H1 (cell line): ENCODE measurements at regions not wholly inside any gene's neighbourhood (a gene's known extent, or its start where the extent isn't known, plus 50 kb on each side); places are given as distances from the start of the nearest gene placed in this dataset.

Experiments used
- CTCF ChIA-PET: fragments of 300-600 bp; sonication (Branson Sonifier 250); formaldehyde crosslinking; loops from one replicate; lab custom pipeline; 2021; ENCODE audit not compliant: partially characterized antibody; lab: Charles Lee
- POLR2A ChIA-PET: fragments of 300-600 bp; sonication (Branson Sonifier 250); formaldehyde crosslinking; loops from one replicate; lab custom pipeline; 2021; ENCODE audit warnings: inconsistent platforms; ENCODE audit not compliant: partially characterized antibody; lab: Charles Lee
- DNase-seq, 2 experiments: peaks; one replicate each; pipeline versions ENCODE4 v3.0.0 to v3.0.0-alpha.2; 2010 to 2022; ENCODE audit warnings: low spot score in 2 of 2, low read depth in 1 of 2, mixed read lengths in 1 of 2
- FAIRE-seq: peaks from 2 replicates; lab custom pipeline; 2011; peaks lifted over from hg19 to GRCh38; lab: Jason Lieb, UNC
- H2AFZ ChIP-seq: 2 replicates; pipeline ENCODE4 v1.8.1; 2012; ENCODE audit warnings: low read length, inconsistent platforms
- H2AK5ac ChIP-seq: 2 replicates; pipeline ENCODE4 v1.6.1; 2013; ENCODE audit warnings: low read depth, low read length
- H2BK120ac ChIP-seq: replicated peaks from 2 replicates; pipeline ENCODE3; 2013; ENCODE audit warnings: low read depth, low read length, inconsistent platforms
- H2BK12ac ChIP-seq: 2 replicates; pipeline ENCODE4 v1.6.1; 2013; ENCODE audit warnings: low read depth, low read length
- H2BK15ac ChIP-seq: 2 replicates; pipeline ENCODE4 v1.6.1; 2013; ENCODE audit warnings: low read length
- H2BK20ac ChIP-seq: 2 replicates; pipeline ENCODE4 v1.6.1; 2013; ENCODE audit warnings: low read length
- H2BK5ac ChIP-seq: 2 replicates; pipeline ENCODE4 v1.6.1; 2013; ENCODE audit warnings: low read depth, low read length
- H3K14ac ChIP-seq: 2 replicates; pipeline ENCODE4 v1.6.1; 2013; ENCODE audit warnings: inconsistent platforms; ENCODE audit not compliant: insufficient read length
- H3K18ac ChIP-seq: 2 replicates; pipeline ENCODE4 v1.6.1; 2013; ENCODE audit warnings: low read length; ENCODE audit errors: extremely low read depth
- H3K23ac ChIP-seq: 2 replicates; pipeline ENCODE4 v1.6.1; 2013; ENCODE audit warnings: inconsistent platforms; ENCODE audit not compliant: insufficient read length
- H3K23me2 ChIP-seq: 2 replicates; pipeline ENCODE4 v1.6.1; 2013; ENCODE audit warnings: low read depth, low read length
- H3K27ac ChIP-seq: 2 replicates; pipeline ENCODE4 v1.6.1; 2011; ENCODE audit warnings: low read depth, low read length, inconsistent platforms
- H3K27me3 ChIP-seq, 4 experiments: replicated peaks in 1 of 4; 1 replicate in 1 of 4; 2 replicates in 3 of 4; pipeline versions ENCODE4 v1.6.1 to v1.8.1; 2011 to 2013; ENCODE audit warnings: low read length in 3 of 4, mild to moderate bottlenecking in 3 of 4, inconsistent platforms in 2 of 4, mixed read lengths in 2 of 4, moderate library complexity in 1 of 4; ENCODE audit not compliant: control insufficient read depth in 3 of 4, insufficient read depth in 3 of 4; ENCODE audit errors: extremely low read depth in 1 of 4
- H3K36me3 ChIP-seq, 4 experiments: 2 replicates each; pipeline versions ENCODE4 v1.6.1 to v1.8.1; 2011 to 2013; ENCODE audit warnings: mild to moderate bottlenecking in 4 of 4, low read length in 3 of 4, moderate library complexity in 2 of 4, control low read depth in 1 of 4, inconsistent platforms in 1 of 4; ENCODE audit not compliant: insufficient read depth in 4 of 4, control insufficient read depth in 2 of 4
- H3K4ac ChIP-seq: replicated peaks from 2 replicates; pipeline ENCODE3; 2013; ENCODE audit warnings: low read length, low read depth, mixed read lengths, inconsistent platforms; ENCODE audit not compliant: insufficient read length
- H3K4me1 ChIP-seq, 4 experiments: replicated peaks in 1 of 4; 1 replicate in 1 of 4; 2 replicates in 3 of 4; pipeline versions ENCODE4 v1.6.1 to v1.8.1; 2011 to 2013; ENCODE audit warnings: low read length in 3 of 4, inconsistent platforms in 2 of 4, mixed read lengths in 1 of 4; ENCODE audit not compliant: insufficient read depth in 4 of 4, control insufficient read depth in 3 of 4
- H3K4me2 ChIP-seq, 2 experiments: 2 replicates each; pipeline versions ENCODE4 v1.6.1 to v1.8.1; 2011 to 2013; ENCODE audit warnings: low read depth in 2 of 2, low read length in 2 of 2, control low read depth in 1 of 2, inconsistent platforms in 1 of 2, mild to moderate bottlenecking in 1 of 2; ENCODE audit not compliant: insufficient read depth in 1 of 2
- H3K4me3 ChIP-seq, 4 experiments: fragments of 200-600, 300-600 bp in 1 of 4; sonication (generic), shearing (Covaris generic), sonication (Bioruptor Twin) in 1 of 4; 2 replicates each; pipeline versions ENCODE4 v1.5.1 to v1.8.1; 2011 to 2016; ENCODE audit warnings: low read length in 4 of 4, low read depth in 3 of 4, control low read depth in 2 of 4, inconsistent platforms in 2 of 4, mild to moderate bottlenecking in 2 of 4, mixed read lengths in 1 of 4, moderate library complexity in 1 of 4; ENCODE audit not compliant: insufficient read depth in 2 of 4; ENCODE audit errors: extremely low read depth in 1 of 4
- H3K56ac ChIP-seq: replicated peaks from 2 replicates; pipeline ENCODE3; 2013; ENCODE audit warnings: low read depth, mild to moderate bottlenecking, mixed read lengths, low read length, inconsistent platforms; ENCODE audit not compliant: insufficient read length
- H3K79me1 ChIP-seq: 2 replicates; pipeline ENCODE4 v1.6.1; 2013; ENCODE audit warnings: low read depth, low read length, control low read depth
- H3K79me2 ChIP-seq, 2 experiments: 2 replicates each; pipeline versions ENCODE4 v1.6.1 to v1.8.1; 2012 to 2013; ENCODE audit warnings: low read length in 2 of 2, mild to moderate bottlenecking in 2 of 2, inconsistent platforms in 1 of 2; ENCODE audit not compliant: insufficient read depth in 2 of 2, control insufficient read depth in 1 of 2
- H3K9ac ChIP-seq, 4 experiments: replicated peaks in 1 of 4; 1 replicate in 1 of 4; 2 replicates in 3 of 4; pipeline versions ENCODE4 v1.6.1 to v1.8.1; 2011 to 2013; ENCODE audit warnings: low read depth in 3 of 4, low read length in 3 of 4, control low read depth in 2 of 4, mild to moderate bottlenecking in 2 of 4, moderate library complexity in 2 of 4, inconsistent platforms in 1 of 4; ENCODE audit errors: extremely low read depth in 1 of 4
- H3K9me3 ChIP-seq, 2 experiments: 2 replicates each; pipeline versions ENCODE4 v1.6.1 to v1.8.1; 2012 to 2013; ENCODE audit warnings: mild to moderate bottlenecking in 2 of 2, moderate library complexity in 2 of 2, control low read depth in 1 of 2, inconsistent platforms in 1 of 2, low read depth in 1 of 2, low read length in 1 of 2, mixed read lengths in 1 of 2; ENCODE audit not compliant: insufficient read depth in 2 of 2
- H4K20me1 ChIP-seq, 2 experiments: replicated peaks in 1 of 2; 2 replicates each; pipeline versions ENCODE3 to v1.8.1; 2011 to 2013; ENCODE audit warnings: inconsistent platforms in 2 of 2, low read length in 2 of 2, mild to moderate bottlenecking in 1 of 2; ENCODE audit not compliant: insufficient read depth in 2 of 2, control insufficient read depth in 1 of 2
- H4K5ac ChIP-seq: 2 replicates; pipeline ENCODE4 v1.6.1; 2013; ENCODE audit warnings: low read length, low read depth, mixed read lengths, inconsistent platforms; ENCODE audit not compliant: insufficient read length
- H4K8ac ChIP-seq: 2 replicates; pipeline ENCODE4 v1.8.0; 2013; ENCODE audit warnings: mild to moderate bottlenecking, moderate library complexity, low read length, inconsistent platforms; ENCODE audit not compliant: insufficient read depth; ENCODE audit errors: extremely low read depth
- H4K91ac ChIP-seq: replicated peaks from 2 replicates; pipeline ENCODE3; 2013; ENCODE audit warnings: low read length, mixed read lengths, inconsistent platforms; ENCODE audit not compliant: insufficient read length
- CTCF ChIP-seq, 3 experiments: IDR thresholded peaks; 1 replicate in 2 of 3; 2 replicates in 1 of 3; pipeline versions ENCODE4 v1.5.1 to v1.6.1; 2011; ENCODE audit warnings: low read length in 3 of 3, mild to moderate bottlenecking in 3 of 3, inconsistent platforms in 2 of 3, low read depth in 1 of 3, moderate library complexity in 1 of 3; ENCODE audit not compliant: insufficient read depth in 1 of 3; ENCODE audit errors: control extremely low read depth in 1 of 3
- HDAC6 ChIP-seq: IDR thresholded peaks from one replicate; pipeline ENCODE4 v1.7.1; 2012; ENCODE audit warnings: low read depth, mild to moderate bottlenecking, inconsistent platforms, low read length, moderate library complexity
- RAD21 ChIP-seq, 2 experiments: IDR thresholded peaks in 1 of 2; conservative IDR thresholded peaks in 1 of 2; 2 replicates each; pipeline ENCODE4 v1.6.1; 2011; ENCODE audit warnings: low read depth in 2 of 2, low read length in 2 of 2, improper control_type of control experiment in 1 of 2, inconsistent platforms in 1 of 2, mild to moderate bottlenecking in 1 of 2, moderate library complexity in 1 of 2
- TCF12 ChIP-seq: IDR thresholded peaks from 2 replicates; pipeline ENCODE4 v1.6.1; 2011; ENCODE audit warnings: low read depth, mild to moderate bottlenecking, low read length
- WGBS, 2 experiments: shearing (Covaris generic) in 1 of 2; methylation state at CpG; one replicate each; pipeline versions ENCODE4 v1.1.6 to v1.1.7; 2013 to 2015; ENCODE audit warnings: low lambda C conversion rate in 2 of 2, mixed read lengths in 2 of 2, inconsistent platforms in 1 of 2, low coverage in 1 of 2, missing lambda C conversion rate in 1 of 2; ENCODE audit not compliant: insufficient replicate concordance in 2 of 2, insufficient coverage in 1 of 2, insufficient read length in 1 of 2; ENCODE audit errors: extremely low coverage in 1 of 2, missing lambda C conversion rate in 1 of 2; 5-methylcytosine and 5-hydroxymethylcytosine counted together

GRCh38 chr12:91811481-91812287, 334.0 kb downstream of the BTG1 start:
- Histone ChIP-seq H3K4me1 (no peaks in the 10 kb centered on the region), H2BK20ac (no peak overlapping the region), H3K36me3 (no peaks in the 10 kb centered on the region), H3K23me2 (no peaks in the 10 kb centered on the region), H3K27me3 (peaks cover 0 to 1% (median 0%) of the 10 kb centered on the region in 4 experiments; a peak in 1 of 7 replicates), H2BK15ac (no peak overlapping the region), H4K8ac (no peak overlapping the region), H2BK120ac (no peak overlapping the region), H4K20me1 (no peaks in the 10 kb centered on the region), H3K23ac (no peak overlapping the region), H3K79me2 (no peaks in the 10 kb centered on the region), H3K4ac (no peak overlapping the region), H3K14ac (no peak overlapping the region), H3K18ac (no peak overlapping the region), H2BK5ac (no peak overlapping the region), H3K9me3 (0 out of 4 replicates have a peak, but pooled peaks cover 0 to 4% of the 10 kb centered on the region in 2 experiments), H2BK12ac (no peak overlapping the region), H3K27ac (no peak overlapping the region), H3K56ac (no peak overlapping the region), H4K91ac (no peak overlapping the region), H3K9ac (no peak overlapping the region), H3K4me2 (no peak overlapping the region), H2AK5ac (no peak overlapping the region), H3K79me1 (no peaks in the 10 kb centered on the region), H3K4me3 (no peak overlapping the region), H2AFZ (no peak overlapping the region), H4K5ac (no peak overlapping the region)
- ChIA-PET POLR2A (interaction anchor here (0.5 to 1.9 kb wide), 3 partner anchors 333 to 596 kb away, joined by 3 to 5 read pairs (median 3); partner anchors contain the start of gene BTG1), CTCF (interaction anchor here (0.6 to 4.4 kb wide), 45 partner anchors 7 to 837 kb away, joined by 3 to 37 read pairs (median 4); partner anchors contain the start of gene BTG1)
- no peak for FAIRE-seq
- DNase-seq, result peak in 1 of 2 experiments; percentile 89
- TF ChIP-seq TCF12, result no peak
- peak; percentile 14 to 59 (median 48) for TF ChIP-seq CTCF (IDR thresholded peaks at IDR 0.05; ENCODE audit: control extremely low read depth in 1 of 3, insufficient read depth in 1 of 3, low read depth in 1 of 3, low read length in 3 of 3)
- TF ChIP-seq HDAC6, result no peak
- TF ChIP-seq RAD21 (IDR thresholded peaks at IDR 0.05 in 1 of 2, conservative IDR thresholded peaks at IDR 0.05 in 1 of 2; ENCODE audit: low read depth in 2 of 2, low read length in 2 of 2), result peak; percentile 69 to 73
- 31% methylated on average over 5 of the region's 5 CpGs; no CpG with 5 or more reads in 1 of the 2 experiments for WGBS, 2 experiments
